ENCODE measurements at regions not wholly inside any gene's neighbourhood (a gene's known extent, or its start where the extent isn't known, plus 50 kb on each side); places are given as distances from the start of the nearest gene placed in this dataset.

DNA sequence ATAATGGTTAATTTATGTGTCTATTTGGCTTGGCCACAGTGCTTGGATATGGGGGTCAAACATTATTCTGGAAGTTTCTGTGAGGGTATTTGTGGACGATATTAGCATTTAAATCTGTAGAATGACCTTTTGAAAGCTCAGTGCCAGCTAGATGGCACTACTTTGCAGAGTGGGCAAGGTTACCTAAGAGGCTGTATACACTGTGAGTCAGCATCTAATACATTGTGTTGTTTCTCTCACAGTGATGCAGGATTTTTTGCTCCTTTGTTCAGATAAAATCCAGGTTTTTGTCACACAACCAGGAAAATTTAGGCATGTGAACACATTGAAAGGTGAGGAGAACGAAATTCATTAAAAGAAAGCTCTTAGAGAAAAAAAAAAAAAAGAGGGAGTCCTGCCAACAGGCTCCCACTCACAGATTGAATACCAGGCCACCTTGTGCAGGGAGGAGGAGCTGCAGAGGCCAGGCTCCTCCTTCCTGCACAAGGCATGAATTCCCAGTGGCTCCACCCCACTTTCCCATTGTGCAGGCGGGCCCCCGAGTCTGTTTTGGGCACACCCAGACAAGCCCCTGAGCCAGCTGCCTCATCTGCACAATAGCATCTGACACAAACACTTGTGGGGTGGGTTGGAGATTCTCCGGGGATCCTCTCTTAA, 551.0 kb upstream of the ATXN8OS start:
- H3K27ac ChIP-seq, result no peak overlapping the region
- TF ChIP-seq, protein P1, sequence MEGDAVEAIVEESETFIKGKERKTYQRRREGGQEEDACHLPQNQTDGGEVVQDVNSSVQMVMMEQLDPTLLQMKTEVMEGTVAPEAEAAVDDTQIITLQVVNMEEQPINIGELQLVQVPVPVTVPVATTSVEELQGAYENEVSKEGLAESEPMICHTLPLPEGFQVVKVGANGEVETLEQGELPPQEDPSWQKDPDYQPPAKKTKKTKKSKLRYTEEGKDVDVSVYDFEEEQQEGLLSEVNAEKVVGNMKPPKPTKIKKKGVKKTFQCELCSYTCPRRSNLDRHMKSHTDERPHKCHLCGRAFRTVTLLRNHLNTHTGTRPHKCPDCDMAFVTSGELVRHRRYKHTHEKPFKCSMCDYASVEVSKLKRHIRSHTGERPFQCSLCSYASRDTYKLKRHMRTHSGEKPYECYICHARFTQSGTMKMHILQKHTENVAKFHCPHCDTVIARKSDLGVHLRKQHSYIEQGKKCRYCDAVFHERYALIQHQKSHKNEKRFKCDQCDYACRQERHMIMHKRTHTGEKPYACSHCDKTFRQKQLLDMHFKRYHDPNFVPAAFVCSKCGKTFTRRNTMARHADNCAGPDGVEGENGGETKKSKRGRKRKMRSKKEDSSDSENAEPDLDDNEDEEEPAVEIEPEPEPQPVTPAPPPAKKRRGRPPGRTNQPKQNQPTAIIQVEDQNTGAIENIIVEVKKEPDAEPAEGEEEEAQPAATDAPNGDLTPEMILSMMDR (IDR thresholded peaks at IDR 0.05; ENCODE audit: low read depth, low read length), result no peak
- no peaks in the 10 kb centered on the region for H3K9me3 ChIP-seq (ENCODE audit: low read depth)
- H3K36me3 ChIP-seq, result no peaks in the 10 kb centered on the region
- H3K4me3 ChIP-seq, result no peak overlapping the region
- DNase-seq (ENCODE audit: low read depth in 1 of 2, low spot score in 1 of 2), result no peak
- no peaks in the 10 kb centered on the region for H3K27me3 ChIP-seq
- H3K4me1 ChIP-seq (ENCODE audit: low read depth), result no peaks in the 10 kb centered on the region

DNA sequence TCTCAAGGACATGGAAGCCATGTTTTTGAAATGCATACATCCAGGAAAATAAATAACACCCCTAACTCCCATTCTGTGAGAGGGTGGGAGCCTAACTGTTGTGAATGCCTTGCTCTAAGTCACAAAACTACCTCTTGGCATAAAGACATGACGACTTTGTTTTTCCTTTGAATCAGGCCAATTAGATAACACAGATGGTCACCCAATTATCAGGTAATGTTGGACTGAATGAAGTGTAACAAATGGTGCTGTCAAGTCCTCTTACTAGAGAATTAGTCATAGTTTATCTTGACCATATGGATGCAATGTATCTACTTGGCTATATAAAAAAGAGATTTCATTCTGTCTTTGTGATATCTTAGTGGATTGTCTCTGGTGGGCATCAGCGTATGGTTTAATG, 553.6 kb upstream of the ATXN8OS start:
- Histone ChIP-seq H3K27ac (no peak overlapping the region), H3K27me3 (no peaks in the 10 kb centered on the region), H3K36me3 (no peaks in the 10 kb centered on the region), H3K4me1 (ENCODE audit: low read depth) (no peaks in the 10 kb centered on the region), H3K4me3 (no peak overlapping the region), H3K9me3 (ENCODE audit: low read depth) (no peaks in the 10 kb centered on the region)
- TF ChIP-seq, protein P1 (IDR thresholded peaks at IDR 0.05; ENCODE audit: low read depth, low read length), result no peak
- DNase-seq (ENCODE audit: low read depth in 1 of 2, low spot score in 1 of 2), result no peak

DNA sequence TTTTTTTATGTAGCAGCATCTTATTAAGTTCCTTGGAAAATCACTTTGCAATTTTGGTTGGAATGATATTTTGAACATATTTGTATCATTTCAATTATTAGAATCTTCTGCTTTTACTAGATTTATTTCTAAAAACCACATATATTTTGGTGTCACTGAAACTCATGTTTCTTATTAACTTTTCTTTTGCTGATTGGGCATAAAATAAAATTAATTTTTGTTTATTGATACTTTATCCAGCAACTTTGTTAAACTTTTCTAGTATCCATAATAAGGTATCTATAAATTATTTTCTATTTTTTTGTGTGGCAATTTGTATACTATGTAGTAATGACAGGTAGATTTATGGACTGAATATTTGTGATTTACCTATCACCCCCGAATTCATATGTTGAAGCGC, 556.4 kb upstream of the ATXN8OS start:
- Histone ChIP-seq H3K4me3 (no peak overlapping the region), H3K27ac (no peak overlapping the region), H3K27me3 (no peaks in the 10 kb centered on the region), H3K4me1 (ENCODE audit: low read depth) (no peaks in the 10 kb centered on the region), H3K9me3 (ENCODE audit: low read depth) (no peaks in the 10 kb centered on the region), H3K36me3 (no peaks in the 10 kb centered on the region)
- DNase-seq (ENCODE audit: low read depth in 1 of 2, low spot score in 1 of 2), result no peak
- TF ChIP-seq, protein P1 (IDR thresholded peaks at IDR 0.05; ENCODE audit: low read depth, low read length), result no peak

DNA sequence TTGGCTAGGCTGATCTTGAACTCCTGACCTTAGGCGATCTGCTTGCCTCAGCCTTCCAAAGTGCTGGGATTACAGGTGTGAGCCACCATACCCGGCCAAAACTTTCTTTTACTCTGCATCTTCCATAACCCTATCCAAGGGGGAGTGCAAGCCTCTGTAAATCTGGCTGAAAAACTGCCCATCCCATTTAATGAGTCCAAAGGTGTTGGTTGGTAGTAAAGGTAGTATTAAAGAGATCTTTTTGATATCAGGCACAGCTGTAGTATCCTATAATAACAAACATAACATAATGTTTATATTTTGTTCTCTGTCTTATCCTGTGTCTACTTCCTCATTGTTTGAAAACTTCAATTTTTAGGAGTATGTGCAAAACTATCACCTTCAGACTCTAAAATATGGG, 559.8 kb upstream of the ATXN8OS start:
- no peak overlapping the region for H3K27ac ChIP-seq
- H3K9me3 ChIP-seq (ENCODE audit: low read depth), result no peaks in the 10 kb centered on the region
- no peaks in the 10 kb centered on the region for H3K36me3 ChIP-seq
- H3K4me3 ChIP-seq, result no peak overlapping the region
- no peak for DNase-seq (ENCODE audit: low read depth in 1 of 2, low spot score in 1 of 2)
- H3K27me3 ChIP-seq, result no peaks in the 10 kb centered on the region
- no peaks in the 10 kb centered on the region for H3K4me1 ChIP-seq (ENCODE audit: low read depth)
- TF ChIP-seq, protein P1 (IDR thresholded peaks at IDR 0.05; ENCODE audit: low read depth, low read length), result no peak

DNA sequence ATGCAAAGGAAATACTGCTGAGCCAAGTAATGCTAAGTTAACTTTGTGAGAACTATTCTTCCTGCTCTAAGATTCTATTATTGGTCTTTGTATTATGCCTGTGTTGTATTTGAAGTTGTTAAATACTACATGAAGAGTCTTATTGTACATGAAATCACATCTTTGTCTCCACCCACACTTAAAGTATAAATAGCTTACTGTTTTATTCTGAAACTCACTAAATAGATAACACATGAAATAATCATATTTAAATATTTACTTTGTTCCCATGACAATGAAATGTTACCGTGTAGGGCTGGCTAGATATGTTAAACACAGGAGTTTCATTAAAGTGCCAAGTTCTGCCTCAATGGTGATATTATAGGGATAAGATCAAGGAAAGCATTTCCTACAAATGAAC, 562.1 kb upstream of the ATXN8OS start:
- no peak overlapping the region for H3K27ac ChIP-seq
- no peaks in the 10 kb centered on the region for H3K27me3 ChIP-seq
- DNase-seq (ENCODE audit: low read depth in 1 of 2, low spot score in 1 of 2), result no peak
- no peaks in the 10 kb centered on the region for H3K9me3 ChIP-seq (ENCODE audit: low read depth)
- TF ChIP-seq, protein P1 (IDR thresholded peaks at IDR 0.05; ENCODE audit: low read depth, low read length), result no peak
- no peaks in the 10 kb centered on the region for H3K36me3 ChIP-seq
- H3K4me3 ChIP-seq, result no peak overlapping the region
- no peaks in the 10 kb centered on the region for H3K4me1 ChIP-seq (ENCODE audit: low read depth)
